ENCODE measurements at regions not wholly inside any gene's neighbourhood (a gene's known extent, or its start where the extent isn't known, plus 50 kb on each side); places are given as distances from the start of the nearest gene placed in this dataset.

GRCh38 chr16:85396879-85397871 is 215.9 kb upstream of the GSE1 start:
- Histone ChIP-seq H3K4me2 (ENCODE audit: control insufficient read depth, extremely low read depth, insufficient read depth, low read depth, low read length) (peak overlapping the region; percentile 80), H3K9me1 (ENCODE audit: control insufficient read depth, extremely low read depth, insufficient read depth, low read length) (no peaks in the 10 kb centered on the region), H3K27ac (ENCODE audit: control insufficient read depth, insufficient read depth, low read length) (peak overlapping the region; percentile 82), H3K27me3 (ENCODE audit: control insufficient read depth, extremely low read depth, insufficient read depth, low read length) (no peaks in the 10 kb centered on the region), H3K9ac (ENCODE audit: control insufficient read depth, extremely low read depth, insufficient read depth, low read length) (peak overlapping the region; percentile 62), H3K4me3 (ENCODE audit: control insufficient read depth in 2 of 3, extremely low read depth in 1 of 3, insufficient read depth in 2 of 3, low read depth in 1 of 3, low read length in 3 of 3) (no peak overlapping the region), H2AFZ (ENCODE audit: control insufficient read depth, low read length) (peak overlapping the region; percentile 13), H3K36me3 (ENCODE audit: control insufficient read depth in 2 of 2, extremely low read depth in 1 of 2, insufficient read depth in 2 of 2, low read length in 2 of 2) (no peaks in the 10 kb centered on the region), H3K9me3 (ENCODE audit: control insufficient read depth, low read depth, low read length) (no peaks in the 10 kb centered on the region), H3K79me2 (ENCODE audit: control insufficient read depth, insufficient read depth, low read length) (no peaks in the 10 kb centered on the region), H3K4me1 (ENCODE audit: control insufficient read depth, extremely low read depth, insufficient read depth, low read length) (peaks cover 31% of the 10 kb centered on the region), H4K20me1 (ENCODE audit: control insufficient read depth, extremely low read depth, insufficient read depth, low read length) (no peaks in the 10 kb centered on the region)
- DNase-seq (ENCODE audit: low read depth, low spot score) (no peak), FAIRE-seq (peak; percentile 74)
- TF ChIP-seq CTCF (optimal IDR thresholded peaks at IDR 0.05 in 1 of 3, IDR thresholded peaks at IDR 0.05 in 1 of 3, conservative IDR thresholded peaks at IDR 0.05 in 1 of 3; ENCODE audit: extremely low read depth in 1 of 3, insufficient read depth in 2 of 3, low read length in 3 of 3) (peak; percentile 43 to 84 (median 53)), EZH2 (IDR thresholded peaks at IDR 0.05; ENCODE audit: low read length) (no peak)
- dilution Hi-C loops (cut with MboI; ENCODE audit: extremely low pct_ligation_motif_present, low sequenced_read_pairs), result no loop called here

- H3K9me3 ChIP-seq (ENCODE audit: control insufficient read depth, low read depth, low read length), result no peaks in the 10 kb centered on the region
- no peaks in the 10 kb centered on the region for H3K36me3 ChIP-seq (ENCODE audit: control insufficient read depth in 2 of 2, extremely low read depth in 1 of 2, insufficient read depth in 2 of 2, low read length in 2 of 2)
- H3K4me2 ChIP-seq (ENCODE audit: control insufficient read depth, extremely low read depth, insufficient read depth, low read depth, low read length), result no peak overlapping the region
- no peaks in the 10 kb centered on the region for H4K20me1 ChIP-seq (ENCODE audit: control insufficient read depth, extremely low read depth, insufficient read depth, low read length)
- dilution Hi-C loops (cut with MboI; ENCODE audit: extremely low pct_ligation_motif_present, low sequenced_read_pairs), result no loop called here
- no peaks in the 10 kb centered on the region for H3K27me3 ChIP-seq (ENCODE audit: control insufficient read depth, extremely low read depth, insufficient read depth, low read length)
- DNase-seq (ENCODE audit: low read depth, low spot score) (no peak), FAIRE-seq (no peak)
- no peak overlapping the region for H3K27ac ChIP-seq (ENCODE audit: control insufficient read depth, insufficient read depth, low read length)
- no peaks in the 10 kb centered on the region for H3K9me1 ChIP-seq (ENCODE audit: control insufficient read depth, extremely low read depth, insufficient read depth, low read length)
- TF ChIP-seq CTCF (optimal IDR thresholded peaks at IDR 0.05 in 1 of 3, IDR thresholded peaks at IDR 0.05 in 1 of 3, conservative IDR thresholded peaks at IDR 0.05 in 1 of 3; ENCODE audit: extremely low read depth in 1 of 3, insufficient read depth in 2 of 3, low read length in 3 of 3) (no peak), EZH2 (IDR thresholded peaks at IDR 0.05; ENCODE audit: low read length) (no peak)
- H3K4me1 ChIP-seq (ENCODE audit: control insufficient read depth, extremely low read depth, insufficient read depth, low read length), result peaks cover 31% of the 10 kb centered on the region
- no peak overlapping the region for H3K9ac ChIP-seq (ENCODE audit: control insufficient read depth, extremely low read depth, insufficient read depth, low read length)
- H3K4me3 ChIP-seq (ENCODE audit: control insufficient read depth in 2 of 3, extremely low read depth in 1 of 3, insufficient read depth in 2 of 3, low read depth in 1 of 3, low read length in 3 of 3), result no peak overlapping the region
- H3K79me2 ChIP-seq (ENCODE audit: control insufficient read depth, insufficient read depth, low read length), result no peaks in the 10 kb centered on the region
- no peak overlapping the region for H2AFZ ChIP-seq (ENCODE audit: control insufficient read depth, low read length)
Observed at GRCh38 chr16:85398050-85398451, 215.1 kb upstream of the GSE1 start.
